Panc1 (cell line): ENCODE measurements at regions not wholly inside any gene's neighbourhood (a gene's known extent, or its start where the extent isn't known, plus 50 kb on each side); places are given as distances from the start of the nearest gene placed in this dataset.

Source experiments
- POLR2AphosphoS5 ChIP-seq: IDR thresholded peaks from 2 replicates; pipeline ENCODE4 v1.6.1; 2012; ENCODE audit warnings: mild to moderate bottlenecking, low read depth, low read length, moderate library complexity
- TF ChIP-seq, protein P1 (sequence below): fragments of 450-650 bp; IDR thresholded peaks from 2 replicates; pipeline ENCODE4 v1.5.1; 2017; ENCODE audit warnings: mild to moderate bottlenecking
- TF ChIP-seq, protein P2 (sequence below), 2 experiments: IDR thresholded peaks; 2 replicates each; pipeline ENCODE4 v1.6.1; 2011 to 2012; ENCODE audit warnings: low read depth in 2 of 2, control low read depth in 1 of 2, low read length in 1 of 2, mild to moderate bottlenecking in 1 of 2, moderate library complexity in 1 of 2; ENCODE audit not compliant: insufficient read depth in 1 of 2

DNA sequence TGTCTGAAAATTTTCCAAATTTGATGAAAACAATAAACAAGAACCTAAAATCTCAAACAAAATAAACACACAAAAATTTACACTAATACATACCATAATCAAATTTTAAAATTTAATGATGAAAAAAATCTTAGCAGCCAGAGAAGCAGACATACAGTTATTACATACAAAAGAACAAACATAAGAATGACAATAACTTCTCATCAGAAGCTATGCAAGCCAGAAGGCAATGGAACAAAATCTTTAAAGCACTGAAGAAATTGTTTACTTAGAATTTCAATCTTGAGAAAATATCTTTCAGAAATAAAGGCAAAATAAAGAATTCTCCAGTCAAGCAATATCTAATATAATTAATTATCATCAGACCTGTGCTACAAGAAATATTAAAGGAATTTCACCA, 121.3 kb downstream of the IDS start:
- TF ChIP-seq, protein P1, sequence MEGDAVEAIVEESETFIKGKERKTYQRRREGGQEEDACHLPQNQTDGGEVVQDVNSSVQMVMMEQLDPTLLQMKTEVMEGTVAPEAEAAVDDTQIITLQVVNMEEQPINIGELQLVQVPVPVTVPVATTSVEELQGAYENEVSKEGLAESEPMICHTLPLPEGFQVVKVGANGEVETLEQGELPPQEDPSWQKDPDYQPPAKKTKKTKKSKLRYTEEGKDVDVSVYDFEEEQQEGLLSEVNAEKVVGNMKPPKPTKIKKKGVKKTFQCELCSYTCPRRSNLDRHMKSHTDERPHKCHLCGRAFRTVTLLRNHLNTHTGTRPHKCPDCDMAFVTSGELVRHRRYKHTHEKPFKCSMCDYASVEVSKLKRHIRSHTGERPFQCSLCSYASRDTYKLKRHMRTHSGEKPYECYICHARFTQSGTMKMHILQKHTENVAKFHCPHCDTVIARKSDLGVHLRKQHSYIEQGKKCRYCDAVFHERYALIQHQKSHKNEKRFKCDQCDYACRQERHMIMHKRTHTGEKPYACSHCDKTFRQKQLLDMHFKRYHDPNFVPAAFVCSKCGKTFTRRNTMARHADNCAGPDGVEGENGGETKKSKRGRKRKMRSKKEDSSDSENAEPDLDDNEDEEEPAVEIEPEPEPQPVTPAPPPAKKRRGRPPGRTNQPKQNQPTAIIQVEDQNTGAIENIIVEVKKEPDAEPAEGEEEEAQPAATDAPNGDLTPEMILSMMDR: no peak
- TF ChIP-seq POLR2AphosphoS5: no peak
- TF ChIP-seq, protein P2, sequence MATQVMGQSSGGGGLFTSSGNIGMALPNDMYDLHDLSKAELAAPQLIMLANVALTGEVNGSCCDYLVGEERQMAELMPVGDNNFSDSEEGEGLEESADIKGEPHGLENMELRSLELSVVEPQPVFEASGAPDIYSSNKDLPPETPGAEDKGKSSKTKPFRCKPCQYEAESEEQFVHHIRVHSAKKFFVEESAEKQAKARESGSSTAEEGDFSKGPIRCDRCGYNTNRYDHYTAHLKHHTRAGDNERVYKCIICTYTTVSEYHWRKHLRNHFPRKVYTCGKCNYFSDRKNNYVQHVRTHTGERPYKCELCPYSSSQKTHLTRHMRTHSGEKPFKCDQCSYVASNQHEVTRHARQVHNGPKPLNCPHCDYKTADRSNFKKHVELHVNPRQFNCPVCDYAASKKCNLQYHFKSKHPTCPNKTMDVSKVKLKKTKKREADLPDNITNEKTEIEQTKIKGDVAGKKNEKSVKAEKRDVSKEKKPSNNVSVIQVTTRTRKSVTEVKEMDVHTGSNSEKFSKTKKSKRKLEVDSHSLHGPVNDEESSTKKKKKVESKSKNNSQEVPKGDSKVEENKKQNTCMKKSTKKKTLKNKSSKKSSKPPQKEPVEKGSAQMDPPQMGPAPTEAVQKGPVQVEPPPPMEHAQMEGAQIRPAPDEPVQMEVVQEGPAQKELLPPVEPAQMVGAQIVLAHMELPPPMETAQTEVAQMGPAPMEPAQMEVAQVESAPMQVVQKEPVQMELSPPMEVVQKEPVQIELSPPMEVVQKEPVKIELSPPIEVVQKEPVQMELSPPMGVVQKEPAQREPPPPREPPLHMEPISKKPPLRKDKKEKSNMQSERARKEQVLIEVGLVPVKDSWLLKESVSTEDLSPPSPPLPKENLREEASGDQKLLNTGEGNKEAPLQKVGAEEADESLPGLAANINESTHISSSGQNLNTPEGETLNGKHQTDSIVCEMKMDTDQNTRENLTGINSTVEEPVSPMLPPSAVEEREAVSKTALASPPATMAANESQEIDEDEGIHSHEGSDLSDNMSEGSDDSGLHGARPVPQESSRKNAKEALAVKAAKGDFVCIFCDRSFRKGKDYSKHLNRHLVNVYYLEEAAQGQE (IDR thresholded peaks at IDR 0.05; ENCODE audit: insufficient read depth in 1 of 2, low read depth in 2 of 2, low read length in 1 of 2): no peak
